ENCODE measurements at regions not wholly inside any gene's neighbourhood (a gene's known extent, or its start where the extent isn't known, plus 50 kb on each side); places are given as distances from the start of the nearest gene placed in this dataset.

GRCh38 chr18:73943763-73944162 is 203.9 kb downstream of the FBXO15 start:
- no peak for ATAC-seq (ENCODE audit: low FRiP score)
- no peak for TF ChIP-seq CTCF (IDR thresholded peaks at IDR 0.05)
- DNase-seq (ENCODE audit: low spot score) = no peak

GRCh38 chr18:73942956-73943355 is 204.7 kb downstream of the FBXO15 start:
- ATAC-seq (ENCODE audit: low FRiP score) = no peak
- no peak for DNase-seq (ENCODE audit: low spot score)
- TF ChIP-seq CTCF (IDR thresholded peaks at IDR 0.05) = no peak

GRCh38 chr18:73942081-73942625 is 205.5 kb downstream of the FBXO15 start:
- ATAC-seq (ENCODE audit: low FRiP score) = no peak
- no peak for TF ChIP-seq CTCF (IDR thresholded peaks at IDR 0.05)
- DNase-seq (ENCODE audit: low spot score) = no peak

GRCh38 chr18:73940721-73941120 is 206.9 kb downstream of the FBXO15 start:
- ATAC-seq (ENCODE audit: low FRiP score) (no peak), DNase-seq (ENCODE audit: low spot score) (no peak)
- TF ChIP-seq CTCF (IDR thresholded peaks at IDR 0.05) = no peak

- ATAC-seq (ENCODE audit: low FRiP score) (no peak), DNase-seq (ENCODE audit: low spot score) (no peak)
- no peak for TF ChIP-seq CTCF (IDR thresholded peaks at IDR 0.05)
These were observed 208.2 kb downstream of the FBXO15 start for GRCh38 chr18:73939391-73939790.

- TF ChIP-seq CTCF (IDR thresholded peaks at IDR 0.05) = no peak
- no peak for ATAC-seq (ENCODE audit: low FRiP score)
- no peak for DNase-seq (ENCODE audit: low spot score)
These were observed 213.9 kb downstream of the FBXO15 start for GRCh38 chr18:73933685-73934084.

- no peak for TF ChIP-seq CTCF (IDR thresholded peaks at IDR 0.05)
- no peak for ATAC-seq (ENCODE audit: low FRiP score)
- DNase-seq (ENCODE audit: low spot score) = no peak
These were observed 214.7 kb downstream of the FBXO15 start for GRCh38 chr18:73932976-73933375.

Data from omental fat pad (tissue), 3 donors.